Hematopoietic multipotent progenitor cell treated with erythropoietin and hydrocortisone succinate and interleukin-3 and kit ligand, for 15 days (in vitro differentiated cells): ENCODE measurements at regions not wholly inside any gene's neighbourhood (a gene's known extent, or its start where the extent isn't known, plus 50 kb on each side); places are given as distances from the start of the nearest gene placed in this dataset.

Source experiments
- DNase-seq: peaks from one replicate; pipeline ENCODE4 v3.0.0-alpha.2; 2015; ENCODE audit warnings: low spot score

GRCh38 chrX:39922926-39923325 is 174.8 kb downstream of the BCOR start:
- DNase-seq: no peak

DNA sequence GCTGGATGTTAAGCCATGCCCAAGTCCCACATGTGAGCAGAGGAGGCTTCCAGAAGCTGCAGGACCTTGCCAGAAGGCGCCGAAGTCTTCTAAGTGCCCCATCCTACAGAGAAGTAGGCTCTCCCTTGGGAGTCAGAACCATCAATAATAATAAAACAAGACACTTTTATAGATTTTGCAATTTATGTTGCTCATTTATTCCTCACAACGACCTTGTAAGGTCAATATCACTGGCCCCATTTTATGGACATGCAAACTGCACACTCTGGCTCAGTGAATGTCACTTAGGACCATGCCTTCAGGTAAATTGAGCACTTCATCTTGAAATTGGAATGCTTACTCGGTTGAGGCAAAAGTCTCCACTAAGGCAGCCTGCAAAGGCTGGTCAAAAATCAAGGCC is 170.4 kb downstream of the BCOR start:
- no peak for DNase-seq

GRCh38 chrX:39928704-39929378 is 168.9 kb downstream of the BCOR start:
- no peak for DNase-seq

GRCh38 chrX:39929379-39930025 is 168.3 kb downstream of the BCOR start:
- no peak for DNase-seq

- no peak for DNase-seq
Measured at GRCh38 chrX:39930786-39931528, 166.8 kb downstream of the BCOR start.

GRCh38 chrX:39931529-39932282 is 166.1 kb downstream of the BCOR start:
- no peak for DNase-seq

- DNase-seq: no peak
Measured at GRCh38 chrX:39935411-39936064, 162.2 kb downstream of the BCOR start.

- DNase-seq: no peak
Measured at GRCh38 chrX:39936886-39937770, 160.6 kb downstream of the BCOR start.

GRCh38 chrX:39938466-39938865 is 159.3 kb downstream of the BCOR start:
- no peak for DNase-seq

DNA sequence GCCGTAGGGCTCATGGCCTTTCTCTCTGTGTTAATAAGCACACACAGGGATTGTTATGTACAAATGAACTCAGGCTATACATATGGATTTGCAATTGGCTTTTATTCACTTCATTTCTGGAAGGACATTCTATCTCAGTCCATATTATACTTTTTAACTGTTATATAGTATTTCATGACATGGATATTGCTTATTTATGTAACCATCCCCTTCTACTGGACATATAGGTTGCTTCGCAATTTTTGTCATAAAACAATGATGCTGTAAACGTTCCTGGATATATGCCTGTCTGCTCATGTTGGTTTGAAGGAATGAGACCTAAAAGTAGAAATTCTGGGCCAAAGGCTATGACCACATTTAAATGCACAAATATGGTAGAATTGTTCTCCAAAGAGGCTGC is 158.1 kb downstream of the BCOR start:
- no peak for DNase-seq

DNA sequence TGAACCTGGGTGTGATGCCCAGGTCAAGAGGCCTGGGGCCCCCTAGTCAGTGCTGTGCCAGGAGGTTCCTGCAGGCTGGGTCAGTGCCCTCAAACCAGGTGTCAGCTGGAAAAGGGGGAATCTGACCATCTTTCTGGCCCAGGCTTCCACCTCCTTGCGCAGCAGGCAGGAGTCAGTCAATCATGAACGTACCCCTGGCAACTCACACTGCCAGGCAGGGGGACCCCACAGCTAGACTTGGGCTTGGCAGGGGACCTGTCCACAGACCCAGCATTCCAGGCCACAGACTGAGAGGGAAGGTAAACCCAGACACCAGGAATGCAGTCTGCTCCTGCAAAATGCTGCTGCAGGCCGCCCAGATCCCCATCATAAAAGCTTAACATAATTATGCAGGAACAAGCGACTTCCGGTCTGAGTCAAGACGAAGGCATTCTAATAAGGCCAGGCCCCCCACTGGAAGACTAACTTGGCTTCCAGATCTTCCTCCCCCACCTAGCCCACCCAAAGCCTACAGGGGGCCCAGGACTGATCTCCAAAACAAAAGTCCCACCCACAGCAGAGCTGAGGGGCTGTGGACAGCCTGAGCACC is 156.3 kb downstream of the BCOR start:
- DNase-seq: no peak

- no peak for DNase-seq
Measured at GRCh38 chrX:39944416-39944815, 153.3 kb downstream of the BCOR start.

DNA sequence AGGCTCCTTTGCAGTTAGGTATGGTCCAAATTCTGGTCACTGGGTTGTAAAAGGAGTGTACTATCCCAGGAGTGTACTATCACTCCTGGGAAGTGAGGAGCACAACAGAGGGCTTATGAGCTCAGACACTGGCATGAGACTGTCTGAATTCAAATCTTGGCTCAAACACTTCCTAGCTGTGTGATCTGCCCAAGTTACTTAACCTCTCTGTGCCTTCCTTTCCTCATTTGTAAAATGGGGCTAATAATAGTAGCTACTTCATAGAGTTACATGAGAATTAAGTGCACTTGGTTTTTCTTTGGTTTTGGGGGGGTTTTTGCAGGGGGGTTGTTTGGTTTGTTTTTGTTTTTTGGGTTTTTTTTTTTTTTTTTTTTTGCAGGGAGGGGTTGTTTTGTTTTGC is 152.0 kb downstream of the BCOR start:
- no peak for DNase-seq

DNA sequence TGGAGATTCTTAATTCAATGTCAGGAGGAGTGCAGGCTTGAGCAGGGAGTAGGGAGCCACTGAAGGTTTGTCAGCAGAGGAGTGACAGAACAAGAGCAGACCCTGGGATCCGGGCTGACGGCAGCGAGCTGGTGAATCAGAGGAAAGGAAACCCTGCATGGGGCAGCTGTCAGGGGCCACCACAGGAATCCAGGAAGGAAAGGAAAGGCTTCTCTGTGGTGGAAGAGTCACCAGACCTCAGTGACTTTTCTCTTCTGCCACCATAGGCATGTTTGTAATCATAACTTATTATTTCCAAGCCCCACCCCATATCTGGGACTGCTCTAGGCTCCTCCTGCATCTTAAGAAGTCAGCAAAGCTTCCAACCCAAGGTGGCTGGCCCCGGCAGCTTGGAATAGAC is 150.9 kb downstream of the BCOR start:
- DNase-seq: no peak

DNA sequence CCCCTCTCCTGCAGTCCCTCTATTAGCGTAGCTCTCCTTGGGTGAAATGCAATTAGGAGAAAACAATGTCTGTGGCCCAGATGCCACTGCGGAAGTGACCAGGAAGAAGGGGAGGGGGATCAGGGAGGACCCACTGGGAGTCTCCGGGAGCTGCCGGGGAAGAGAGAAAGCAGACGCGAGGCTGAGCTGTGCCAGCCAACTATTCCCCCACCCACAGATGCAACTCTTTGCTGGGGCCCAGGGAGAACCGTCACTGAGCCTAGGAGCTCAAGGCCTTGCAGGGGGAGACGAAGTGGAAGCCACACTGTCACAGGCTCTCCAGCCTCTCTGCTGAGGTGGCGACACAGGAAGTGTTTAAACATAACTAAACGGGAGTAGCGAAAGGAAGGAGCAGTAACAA is 149.2 kb downstream of the BCOR start:
- DNase-seq: no peak

- no peak for DNase-seq
Measured at GRCh38 chrX:39950018-39950688, 147.6 kb downstream of the BCOR start.

GRCh38 chrX:39952989-39953388 is 144.8 kb downstream of the BCOR start:
- no peak for DNase-seq

GRCh38 chrX:39953879-39954278 is 143.9 kb downstream of the BCOR start:
- no peak for DNase-seq

GRCh38 chrX:39954851-39955250 is 142.9 kb downstream of the BCOR start:
- no peak for DNase-seq

DNA sequence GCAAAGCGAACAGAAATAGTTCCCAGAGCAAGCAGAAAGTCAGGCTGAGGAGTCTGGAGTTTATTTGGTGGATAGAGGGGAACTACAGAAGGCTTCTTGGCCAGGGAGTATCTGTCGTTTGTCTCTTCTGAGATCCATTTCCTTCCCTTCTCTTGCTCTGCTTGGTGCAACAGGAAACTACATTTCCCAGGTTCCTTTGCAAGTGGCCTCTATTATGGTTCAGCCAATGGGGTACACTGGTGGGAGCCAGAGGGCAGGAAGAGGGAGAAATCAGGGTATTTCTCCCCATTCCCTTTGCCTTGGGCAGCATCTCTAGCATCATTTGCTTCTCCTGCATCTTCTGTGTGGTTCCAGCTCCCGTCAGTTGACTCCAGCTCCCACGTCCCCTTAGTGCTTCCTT is 142.1 kb downstream of the BCOR start:
- no peak for DNase-seq
